HCT116 (cell line): ENCODE measurements at regions not wholly inside any gene's neighbourhood (a gene's known extent, or its start where the extent isn't known, plus 50 kb on each side); places are given as distances from the start of the nearest gene placed in this dataset.
"Not testable (repeated sequence)": the region's sequence is repeated elsewhere in the genome, so short reads cannot be mapped to it uniquely, and the experiment has no call there.

ENCODE experiments used
- CEBPB ChIP-seq: IDR thresholded peaks from 2 replicates; pipeline ENCODE4 v1.6.1; 2012; ENCODE audit warnings: low read depth
- EGR1 ChIP-seq: IDR thresholded peaks from 2 replicates; pipeline ENCODE4 v1.6.1; 2012; ENCODE audit warnings: low read depth
- JUND ChIP-seq: IDR thresholded peaks from 2 replicates; pipeline ENCODE4 v1.6.1; 2012
- POLR2A ChIP-seq: IDR thresholded peaks from 2 replicates; pipeline ENCODE4 v1.7.0; 2011; ENCODE audit warnings: borderline replicate concordance; ENCODE audit not compliant: insufficient read depth, insufficient read length; ENCODE audit errors: extremely low read depth
- POLR2AphosphoS5 ChIP-seq: IDR thresholded peaks from 2 replicates; pipeline ENCODE4 v1.6.1; 2011; ENCODE audit warnings: mild to moderate bottlenecking, low read depth, low read length, moderate library complexity
- SRF ChIP-seq: IDR thresholded peaks from 2 replicates; pipeline ENCODE4 v1.6.1; 2012; ENCODE audit warnings: low read depth
- ZFX ChIP-seq: fragments of 450-650 bp; IDR thresholded peaks from 2 replicates; pipeline ENCODE4 v1.6.1; 2017
- ZNF274 ChIP-seq: fragments of 200-500 bp; sonication (Bioruptor generic); IDR thresholded peaks from 2 replicates; pipeline ENCODE4 v1.6.1; 2014; ENCODE audit warnings: mild to moderate bottlenecking, low read depth, low read length, inconsistent platforms
- TF ChIP-seq, protein P1 (sequence below): IDR thresholded peaks from 2 replicates; pipeline ENCODE4 v1.6.1; 2012
- TF ChIP-seq, protein P2 (sequence below), 3 experiments: fragments of 200-600 bp in 1 of 3; sonication (generic) in 1 of 3; IDR thresholded peaks in 2 of 3; conservative IDR thresholded peaks in 1 of 3; 2 replicates each; pipeline ENCODE4 v1.5.1; 2012 to 2017; ENCODE audit warnings: low read depth in 2 of 3, low read length in 2 of 3, antibody characterized with exemption in 1 of 3, borderline replicate concordance in 1 of 3, control low read depth in 1 of 3, mild to moderate bottlenecking in 1 of 3, mixed read lengths in 1 of 3, mixed run types in 1 of 3, moderate library complexity in 1 of 3; ENCODE audit not compliant: insufficient read depth in 1 of 3

DNA sequence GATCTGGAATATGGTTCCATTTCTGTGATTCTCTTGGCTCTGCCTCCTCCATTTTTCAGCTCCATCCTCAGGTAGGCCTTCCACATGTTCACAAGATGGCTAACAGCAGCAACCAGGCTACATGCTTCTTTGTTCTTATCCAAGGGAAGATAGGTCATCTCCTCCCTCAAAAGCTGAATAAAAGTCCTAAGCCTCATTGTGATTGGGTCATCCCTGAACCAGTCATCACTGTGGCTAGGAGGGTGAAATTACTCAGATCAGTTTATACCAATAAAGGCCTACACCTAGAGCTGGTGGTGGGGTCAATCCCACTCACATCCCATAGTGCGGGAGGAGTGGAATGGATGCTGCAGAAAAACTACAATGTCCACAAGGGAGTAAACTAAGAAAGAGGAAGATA lies 131.6 kb upstream of the HUWE1 start:
- not testable (repeated sequence) for TF ChIP-seq ZFX, POLR2AphosphoS5, CEBPB, JUND, POLR2A, SRF, ZNF274, EGR1
- TF ChIP-seq, protein P1, sequence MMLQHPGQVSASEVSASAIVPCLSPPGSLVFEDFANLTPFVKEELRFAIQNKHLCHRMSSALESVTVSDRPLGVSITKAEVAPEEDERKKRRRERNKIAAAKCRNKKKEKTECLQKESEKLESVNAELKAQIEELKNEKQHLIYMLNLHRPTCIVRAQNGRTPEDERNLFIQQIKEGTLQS: not testable (repeated sequence)
- TF ChIP-seq, protein P2, sequence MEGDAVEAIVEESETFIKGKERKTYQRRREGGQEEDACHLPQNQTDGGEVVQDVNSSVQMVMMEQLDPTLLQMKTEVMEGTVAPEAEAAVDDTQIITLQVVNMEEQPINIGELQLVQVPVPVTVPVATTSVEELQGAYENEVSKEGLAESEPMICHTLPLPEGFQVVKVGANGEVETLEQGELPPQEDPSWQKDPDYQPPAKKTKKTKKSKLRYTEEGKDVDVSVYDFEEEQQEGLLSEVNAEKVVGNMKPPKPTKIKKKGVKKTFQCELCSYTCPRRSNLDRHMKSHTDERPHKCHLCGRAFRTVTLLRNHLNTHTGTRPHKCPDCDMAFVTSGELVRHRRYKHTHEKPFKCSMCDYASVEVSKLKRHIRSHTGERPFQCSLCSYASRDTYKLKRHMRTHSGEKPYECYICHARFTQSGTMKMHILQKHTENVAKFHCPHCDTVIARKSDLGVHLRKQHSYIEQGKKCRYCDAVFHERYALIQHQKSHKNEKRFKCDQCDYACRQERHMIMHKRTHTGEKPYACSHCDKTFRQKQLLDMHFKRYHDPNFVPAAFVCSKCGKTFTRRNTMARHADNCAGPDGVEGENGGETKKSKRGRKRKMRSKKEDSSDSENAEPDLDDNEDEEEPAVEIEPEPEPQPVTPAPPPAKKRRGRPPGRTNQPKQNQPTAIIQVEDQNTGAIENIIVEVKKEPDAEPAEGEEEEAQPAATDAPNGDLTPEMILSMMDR (IDR thresholded peaks at IDR 0.05 in 2 of 3, conservative IDR thresholded peaks at IDR 0.05 in 1 of 3; ENCODE audit: borderline replicate concordance in 1 of 3, insufficient read depth in 1 of 3, low read depth in 2 of 3, low read length in 2 of 3): not testable (repeated sequence)
